Activated T-cell treated with anti-CD3 and anti-CD28 coated beads, Interleukin-2, amount 50 U/mL, for 72 hours (primary cell): ENCODE measurements at regions not wholly inside any gene's neighbourhood (a gene's known extent, or its start where the extent isn't known, plus 50 kb on each side); places are given as distances from the start of the nearest gene placed in this dataset.
"Not testable (repeated sequence)": the region's sequence is repeated elsewhere in the genome, so short reads cannot be mapped to it uniquely, and the experiment has no call there.

Experiments
- ATAC-seq, 2 donors: fragments of 150-1000 bp; cut with Tn5 transposase; replicated peaks in 1 of 2; 2 replicates each; pipeline ENCODE4 v1.10.0; 2021; ENCODE audit warnings: moderate library complexity in 2 of 2, mild to moderate bottlenecking in 1 of 2
- DNase-seq, 2 donors: peaks; one replicate each; pipeline ENCODE4 v3.0.0; 2021 to 2022; ENCODE audit warnings: mixed read lengths in 1 of 2
- H3K27ac Mint-ChIP-seq: one replicate; pipeline ENCODE4 v1.8.0; 2022; ENCODE audit warnings: mild to moderate bottlenecking, moderate library complexity, mixed read lengths
- H3K27me3 Mint-ChIP-seq: one replicate; pipeline ENCODE4 v1.8.0; 2022; ENCODE audit warnings: low read depth, mixed read lengths
- H3K36me3 Mint-ChIP-seq, 2 donors: one replicate each; pipeline ENCODE4 v1.8.0; 2022; ENCODE audit warnings: mixed read lengths in 2 of 2, mild to moderate bottlenecking in 1 of 2; ENCODE audit not compliant: insufficient read depth in 2 of 2
- H3K4me1 Mint-ChIP-seq: one replicate; pipeline ENCODE4 v1.8.0; 2022; ENCODE audit warnings: low read depth, mixed read lengths
- H3K4me3 Mint-ChIP-seq, 2 donors: one replicate each; pipeline ENCODE4 v1.8.0; 2022; ENCODE audit warnings: mild to moderate bottlenecking in 2 of 2, mixed read lengths in 2 of 2, moderate library complexity in 2 of 2
- H3K9me3 Mint-ChIP-seq, 2 donors: one replicate each; pipeline ENCODE4 v1.8.0; 2022; ENCODE audit warnings: mixed read lengths in 2 of 2

GRCh38 chr4:29051381-29051965, 1668.7 kb upstream of the PCDH7 start:
- no peaks in the 10 kb centered on the region for H3K27me3 Mint-ChIP-seq
- no peaks in the 10 kb centered on the region for H3K36me3 Mint-ChIP-seq
- no peak overlapping the region for H3K27ac Mint-ChIP-seq
- ATAC-seq: no peak
- no peaks in the 10 kb centered on the region for H3K4me1 Mint-ChIP-seq
- no peak overlapping the region for H3K4me3 Mint-ChIP-seq
- peaks cover 11 to 12% of the 10 kb centered on the region in 2 donors for H3K9me3 Mint-ChIP-seq
- DNase-seq: no peak

- no peak overlapping the region for H3K4me3 Mint-ChIP-seq
- peaks cover 12% of the 10 kb centered on the region in 2 donors for H3K9me3 Mint-ChIP-seq
- no peaks in the 10 kb centered on the region for H3K36me3 Mint-ChIP-seq
- H3K27ac Mint-ChIP-seq: no peak overlapping the region
- H3K4me1 Mint-ChIP-seq: no peaks in the 10 kb centered on the region
- ATAC-seq (no peak), DNase-seq (no peak)
- H3K27me3 Mint-ChIP-seq: no peaks in the 10 kb centered on the region
Measured at GRCh38 chr4:29052266-29052665, 1667.9 kb upstream of the PCDH7 start.

GRCh38 chr4:29058531-29058930, 1661.6 kb upstream of the PCDH7 start:
- H3K9me3 Mint-ChIP-seq: peaks cover 3 to 4% of the 10 kb centered on the region in 2 donors
- no peak for ATAC-seq
- H3K4me3 Mint-ChIP-seq: no peak overlapping the region
- no peaks in the 10 kb centered on the region for H3K4me1 Mint-ChIP-seq
- no peaks in the 10 kb centered on the region for H3K36me3 Mint-ChIP-seq
- H3K27me3 Mint-ChIP-seq: no peaks in the 10 kb centered on the region
- H3K27ac Mint-ChIP-seq: no peak overlapping the region
- DNase-seq: no peak

GRCh38 chr4:29066861-29067260, 1653.3 kb upstream of the PCDH7 start:
- ATAC-seq: no peak
- no peaks in the 10 kb centered on the region for H3K4me1 Mint-ChIP-seq
- no peak overlapping the region for H3K4me3 Mint-ChIP-seq
- H3K9me3 Mint-ChIP-seq: peaks cover 3 to 16% of the 10 kb centered on the region in 2 donors
- no peak for DNase-seq
- H3K36me3 Mint-ChIP-seq: peaks cover 0 to 2% of the 10 kb centered on the region in 2 donors
- H3K27me3 Mint-ChIP-seq: no peaks in the 10 kb centered on the region
- H3K27ac Mint-ChIP-seq: no peak overlapping the region

DNA sequence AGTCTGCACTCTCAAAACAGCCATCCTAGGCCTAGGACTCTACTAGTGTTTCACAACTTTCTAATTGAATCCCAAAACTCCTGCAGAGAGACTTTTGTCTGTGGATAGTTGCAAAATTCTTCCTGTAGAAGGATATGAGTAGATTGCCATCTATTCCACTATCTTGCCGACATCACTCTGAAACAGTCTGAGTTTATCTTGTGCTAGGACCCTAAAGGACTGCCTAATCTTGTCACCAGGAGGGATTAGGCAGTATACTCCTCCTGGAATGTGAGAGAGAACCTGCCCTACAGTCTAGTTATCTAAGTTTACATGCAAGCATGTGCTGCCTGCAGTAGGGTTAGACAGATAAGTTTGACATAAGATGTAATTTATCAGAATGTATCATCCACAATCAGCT, 1646.6 kb upstream of the PCDH7 start:
- ATAC-seq: no peak
- Mint-ChIP-seq H3K27ac (no peak overlapping the region), H3K36me3 (peaks cover 2 to 4% of the 10 kb centered on the region in 2 donors), H3K9me3 (peaks cover 8 to 15% of the 10 kb centered on the region in 2 donors), H3K4me1 (no peaks in the 10 kb centered on the region), H3K4me3 (no peak overlapping the region), H3K27me3 (no peaks in the 10 kb centered on the region)
- no peak for DNase-seq

- Mint-ChIP-seq H3K4me3 (no peak overlapping the region), H3K27me3 (no peaks in the 10 kb centered on the region), H3K36me3 (peaks cover 2 to 4% of the 10 kb centered on the region in 2 donors), H3K9me3 (peaks cover 8% of the 10 kb centered on the region in 2 donors), H3K4me1 (no peaks in the 10 kb centered on the region), H3K27ac (no peak overlapping the region)
- DNase-seq: no peak
- ATAC-seq: no peak
Measured at GRCh38 chr4:29075366-29075765, 1644.8 kb upstream of the PCDH7 start.

GRCh38 chr4:29079260-29079659, 1640.9 kb upstream of the PCDH7 start:
- DNase-seq (no peak), ATAC-seq (no peak)
- Mint-ChIP-seq H3K27me3 (no peaks in the 10 kb centered on the region), H3K9me3 (peaks cover 3 to 4% of the 10 kb centered on the region in 2 donors), H3K4me3 (no peak overlapping the region), H3K27ac (no peak overlapping the region), H3K4me1 (no peaks in the 10 kb centered on the region), H3K36me3 (no peaks in the 10 kb centered on the region)

DNA sequence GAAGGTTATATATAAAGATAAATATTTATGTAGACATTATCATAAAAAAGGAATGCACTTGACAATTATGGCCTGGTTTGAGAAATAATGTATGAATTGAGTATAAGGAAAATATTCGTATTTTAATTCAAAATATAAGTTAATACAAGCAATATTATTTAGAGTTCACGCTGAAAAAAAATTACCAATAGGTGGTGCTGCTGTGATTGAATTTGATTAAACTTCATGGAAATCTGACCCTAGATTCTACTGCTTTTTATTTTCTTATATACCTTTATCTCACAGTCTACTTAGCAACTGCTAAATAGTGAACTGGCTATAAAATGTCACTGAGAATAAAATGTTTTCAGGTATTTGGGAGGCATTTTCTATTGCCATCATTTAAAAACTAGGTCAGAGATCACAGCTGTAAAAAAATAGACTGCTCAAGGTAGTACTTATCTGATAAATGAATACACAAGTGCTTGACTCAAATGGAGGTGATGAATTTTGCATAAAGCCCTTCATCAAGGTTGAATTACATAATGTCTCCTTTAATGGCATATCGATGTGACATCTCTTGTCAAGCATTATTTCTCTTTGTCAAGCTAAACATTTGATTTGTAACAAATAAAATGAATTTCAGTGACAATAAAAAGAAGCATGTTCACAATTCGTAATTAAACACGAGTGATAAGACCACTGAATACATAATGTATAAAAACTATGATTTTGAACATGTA, 1638.8 kb upstream of the PCDH7 start:
- H3K36me3 Mint-ChIP-seq: no peaks in the 10 kb centered on the region
- ATAC-seq (no peak), DNase-seq (no peak)
- H3K4me3 Mint-ChIP-seq: no peak overlapping the region
- no peaks in the 10 kb centered on the region for H3K4me1 Mint-ChIP-seq
- H3K27me3 Mint-ChIP-seq: no peaks in the 10 kb centered on the region
- no peak overlapping the region for H3K27ac Mint-ChIP-seq
- H3K9me3 Mint-ChIP-seq: peaks cover 2 to 3% of the 10 kb centered on the region in 2 donors

GRCh38 chr4:29082684-29083083, 1637.5 kb upstream of the PCDH7 start:
- no peaks in the 10 kb centered on the region for H3K27me3 Mint-ChIP-seq
- DNase-seq: no peak
- H3K4me1 Mint-ChIP-seq: no peaks in the 10 kb centered on the region
- no peak for ATAC-seq
- H3K36me3 Mint-ChIP-seq: no peaks in the 10 kb centered on the region
- H3K9me3 Mint-ChIP-seq: peaks cover 2 to 3% of the 10 kb centered on the region in 2 donors
- H3K4me3 Mint-ChIP-seq: no peak overlapping the region
- H3K27ac Mint-ChIP-seq: no peak overlapping the region

DNA sequence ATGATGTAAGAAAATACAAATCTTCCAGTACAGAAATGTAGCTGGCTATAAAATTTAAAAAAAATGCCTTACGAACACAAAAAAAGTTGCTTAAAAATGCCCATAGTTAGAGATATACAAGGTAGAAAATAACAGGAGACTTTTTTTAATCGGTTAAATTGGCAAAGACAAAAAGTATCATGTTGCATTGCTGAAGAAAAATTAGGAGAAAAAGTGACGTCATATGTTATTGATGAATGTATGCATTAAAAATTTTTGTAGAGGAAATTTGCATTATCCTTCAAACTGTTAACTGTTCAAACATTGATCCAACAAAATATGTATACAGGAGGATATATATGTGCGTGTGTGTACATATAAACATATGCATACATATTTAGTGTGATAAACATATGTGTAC, 1634.4 kb upstream of the PCDH7 start:
- Mint-ChIP-seq H3K27ac (no peak overlapping the region), H3K9me3 (peaks cover 2 to 3% of the 10 kb centered on the region in 2 donors), H3K36me3 (no peaks in the 10 kb centered on the region), H3K4me1 (no peaks in the 10 kb centered on the region), H3K27me3 (no peaks in the 10 kb centered on the region), H3K4me3 (no peak overlapping the region)
- DNase-seq (no peak), ATAC-seq (no peak)

GRCh38 chr4:29104694-29105093, 1615.5 kb upstream of the PCDH7 start:
- no peak overlapping the region for H3K27ac Mint-ChIP-seq
- ATAC-seq (no peak), DNase-seq (no peak)
- H3K36me3 Mint-ChIP-seq: no peaks in the 10 kb centered on the region
- H3K4me3 Mint-ChIP-seq: no peak overlapping the region
- H3K27me3 Mint-ChIP-seq: no peaks in the 10 kb centered on the region
- peaks cover 0 to 5% of the 10 kb centered on the region in 2 donors for H3K9me3 Mint-ChIP-seq
- no peaks in the 10 kb centered on the region for H3K4me1 Mint-ChIP-seq

DNA sequence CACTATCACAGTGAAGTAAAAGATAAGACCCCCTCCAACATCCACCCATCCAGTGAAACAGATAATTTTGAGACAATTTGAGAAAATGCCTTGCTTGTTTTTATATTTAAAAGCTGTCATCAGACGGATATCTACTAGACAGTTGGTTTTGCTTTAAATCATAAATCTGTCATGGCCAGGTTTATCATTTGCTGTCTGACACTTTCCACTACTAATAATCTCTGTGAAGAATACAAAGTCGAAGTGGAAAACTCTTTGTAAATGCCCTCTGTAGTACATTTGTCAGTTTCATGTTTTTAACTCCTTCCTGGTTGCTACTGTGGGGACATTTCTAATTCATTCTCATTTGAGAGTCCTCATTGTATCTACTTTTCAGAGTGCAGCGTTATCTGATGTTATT, 1606.2 kb upstream of the PCDH7 start:
- Mint-ChIP-seq H3K36me3 (no peaks in the 10 kb centered on the region), H3K4me3 (no peak overlapping the region), H3K4me1 (no peaks in the 10 kb centered on the region), H3K9me3 (peaks cover 2 to 3% of the 10 kb centered on the region in 2 donors), H3K27me3 (no peaks in the 10 kb centered on the region), H3K27ac (no peak overlapping the region)
- DNase-seq (no peak), ATAC-seq (no peak)

DNA sequence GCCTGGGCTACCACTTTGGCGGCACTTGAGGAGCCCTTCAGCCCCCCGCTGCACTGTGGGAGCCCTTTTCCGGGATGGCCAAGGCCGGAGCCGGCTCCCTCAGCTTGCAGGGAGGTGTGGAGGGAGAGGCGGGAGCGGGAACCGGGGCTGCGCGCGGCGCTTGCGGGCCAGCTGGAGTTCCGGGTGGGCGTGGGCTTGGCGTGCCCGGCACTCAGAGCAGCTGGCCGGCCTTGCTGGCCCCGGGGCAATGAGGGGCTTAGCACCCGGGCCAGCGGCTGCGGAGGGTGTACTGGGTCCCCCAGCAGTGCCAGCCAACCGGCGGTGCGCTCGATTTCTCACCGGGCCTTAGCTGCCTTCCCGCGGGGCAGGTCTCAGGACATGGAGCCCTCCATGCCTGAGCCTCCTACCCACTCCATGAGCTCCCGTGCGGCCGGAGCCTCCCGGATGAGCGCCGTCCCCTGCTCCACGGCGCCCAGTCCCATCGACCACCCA, 1602.9 kb upstream of the PCDH7 start:
- DNase-seq, H3K4me3 Mint-ChIP-seq, ATAC-seq, H3K9me3 Mint-ChIP-seq, H3K27me3 Mint-ChIP-seq, H3K4me1 Mint-ChIP-seq, H3K27ac Mint-ChIP-seq, H3K36me3 Mint-ChIP-seq: not testable (repeated sequence)

- peaks cover 3 to 8% of the 10 kb centered on the region in 2 donors for H3K9me3 Mint-ChIP-seq
- ATAC-seq: no peak
- no peak overlapping the region for H3K4me3 Mint-ChIP-seq
- H3K4me1 Mint-ChIP-seq: no peaks in the 10 kb centered on the region
- no peaks in the 10 kb centered on the region for H3K27me3 Mint-ChIP-seq
- DNase-seq: no peak
- H3K36me3 Mint-ChIP-seq: no peaks in the 10 kb centered on the region
- no peak overlapping the region for H3K27ac Mint-ChIP-seq
Measured at GRCh38 chr4:29121586-29121985, 1598.6 kb upstream of the PCDH7 start.
